ENCODE measurements at regions not wholly inside any gene's neighbourhood (a gene's known extent, or its start where the extent isn't known, plus 50 kb on each side); places are given as distances from the start of the nearest gene placed in this dataset.
"Not testable (repeated sequence)": the region's sequence is repeated elsewhere in the genome, so short reads cannot be mapped to it uniquely, and the experiment has no call there.

GRCh38 chr9:89844075-89844474 lies 239.3 kb downstream of the GADD45G start:
- no peak for DNase-seq

GRCh38 chr9:89844535-89844934 lies 239.7 kb downstream of the GADD45G start:
- DNase-seq = no peak

GRCh38 chr9:89845321-89845720 lies 240.5 kb downstream of the GADD45G start:
- DNase-seq = no peak

- no peak for DNase-seq
These were observed 241.1 kb downstream of the GADD45G start for GRCh38 chr9:89845862-89846261.

GRCh38 chr9:89848060-89849040 lies 243.5 kb downstream of the GADD45G start:
- DNase-seq = no peak

GRCh38 chr9:89849096-89849495 lies 244.3 kb downstream of the GADD45G start:
- DNase-seq = no peak

GRCh38 chr9:89850153-89850552 lies 245.3 kb downstream of the GADD45G start:
- no peak for DNase-seq

- no peak for DNase-seq
These were observed 246.0 kb downstream of the GADD45G start for GRCh38 chr9:89850631-89851325.

GRCh38 chr9:89853161-89853560 lies 248.3 kb downstream of the GADD45G start:
- no peak for DNase-seq

GRCh38 chr9:89853931-89854330 lies 249.1 kb downstream of the GADD45G start:
- no peak for DNase-seq

- no peak for DNase-seq
These were observed 250.1 kb downstream of the GADD45G start for GRCh38 chr9:89854715-89855475.

- not testable (repeated sequence) for DNase-seq
These were observed 251.5 kb downstream of the GADD45G start for GRCh38 chr9:89856296-89856695.

GRCh38 chr9:89856950-89857349 lies 252.1 kb downstream of the GADD45G start:
- DNase-seq = not testable (repeated sequence)

GRCh38 chr9:89859842-89860241 lies 255.0 kb downstream of the GADD45G start:
- not testable (repeated sequence) for DNase-seq

GRCh38 chr9:89861371-89861770 lies 256.6 kb downstream of the GADD45G start:
- not testable (repeated sequence) for DNase-seq

- no peak for DNase-seq
These were observed 257.5 kb downstream of the GADD45G start for GRCh38 chr9:89862316-89862715.

- no peak for DNase-seq
These were observed 258.3 kb downstream of the GADD45G start for GRCh38 chr9:89863141-89863540.

- DNase-seq = no peak
These were observed 259.0 kb downstream of the GADD45G start for GRCh38 chr9:89863837-89864236.

- DNase-seq = no peak
These were observed 259.4 kb downstream of the GADD45G start for GRCh38 chr9:89864257-89864656.

GRCh38 chr9:89864731-89865130 lies 259.9 kb downstream of the GADD45G start:
- no peak for DNase-seq

- no peak for DNase-seq
These were observed 260.5 kb downstream of the GADD45G start for GRCh38 chr9:89865357-89865756.

- DNase-seq = no peak
These were observed 261.2 kb downstream of the GADD45G start for GRCh38 chr9:89865981-89866380.

- DNase-seq = no peak
These were observed 261.9 kb downstream of the GADD45G start for GRCh38 chr9:89866701-89867100.

Data from stimulated activated naive CD4-positive, alpha-beta T cell (primary cell).